ENCODE measurements at regions not wholly inside any gene's neighbourhood (a gene's known extent, or its start where the extent isn't known, plus 50 kb on each side); places are given as distances from the start of the nearest gene placed in this dataset.

- Mint-ChIP-seq H3K36me3 (ENCODE audit: low read depth) (no peaks in the 10 kb centered on the region), H3K4me3 (no peak overlapping the region), H3K4me1 (ENCODE audit: low read depth) (no peaks in the 10 kb centered on the region), H3K27ac (no peak overlapping the region), H3K9me3 (no peaks in the 10 kb centered on the region), H3K27me3 (ENCODE audit: low read depth) (no peaks in the 10 kb centered on the region)
Observed at GRCh38 chr1:5296095-5296494, 641.7 kb downstream of the AJAP1 start.

- no peak overlapping the region for H3K27ac Mint-ChIP-seq
- H3K4me3 Mint-ChIP-seq = no peak overlapping the region
- H3K36me3 Mint-ChIP-seq (ENCODE audit: low read depth) = no peaks in the 10 kb centered on the region
- no peaks in the 10 kb centered on the region for H3K9me3 Mint-ChIP-seq
- H3K4me1 Mint-ChIP-seq (ENCODE audit: low read depth) = no peaks in the 10 kb centered on the region
- H3K27me3 Mint-ChIP-seq (ENCODE audit: low read depth) = no peaks in the 10 kb centered on the region
Observed at GRCh38 chr1:5291889-5292288, 637.5 kb downstream of the AJAP1 start.

- Mint-ChIP-seq H3K4me1 (ENCODE audit: low read depth) (no peaks in the 10 kb centered on the region), H3K4me3 (no peak overlapping the region), H3K9me3 (no peaks in the 10 kb centered on the region), H3K27ac (no peak overlapping the region), H3K36me3 (ENCODE audit: low read depth) (no peaks in the 10 kb centered on the region), H3K27me3 (ENCODE audit: low read depth) (no peaks in the 10 kb centered on the region)
Observed at GRCh38 chr1:5287178-5288150, 633.1 kb downstream of the AJAP1 start.

- H3K27me3 Mint-ChIP-seq (ENCODE audit: low read depth) = no peaks in the 10 kb centered on the region
- H3K9me3 Mint-ChIP-seq = no peaks in the 10 kb centered on the region
- no peaks in the 10 kb centered on the region for H3K36me3 Mint-ChIP-seq (ENCODE audit: low read depth)
- H3K27ac Mint-ChIP-seq = no peak overlapping the region
- H3K4me3 Mint-ChIP-seq = no peak overlapping the region
- H3K4me1 Mint-ChIP-seq (ENCODE audit: low read depth) = no peaks in the 10 kb centered on the region
Observed at GRCh38 chr1:5286244-5286643, 631.8 kb downstream of the AJAP1 start.

GRCh38 chr1:5274527-5274926 is 620.1 kb downstream of the AJAP1 start:
- Mint-ChIP-seq H3K27me3 (ENCODE audit: low read depth) (no peaks in the 10 kb centered on the region), H3K9me3 (peaks cover 5% of the 10 kb centered on the region), H3K36me3 (ENCODE audit: low read depth) (no peaks in the 10 kb centered on the region), H3K27ac (no peak overlapping the region), H3K4me3 (no peak overlapping the region), H3K4me1 (ENCODE audit: low read depth) (no peaks in the 10 kb centered on the region)

- H3K4me1 Mint-ChIP-seq (ENCODE audit: low read depth) = no peaks in the 10 kb centered on the region
- peaks cover 10% of the 10 kb centered on the region for H3K9me3 Mint-ChIP-seq
- H3K36me3 Mint-ChIP-seq (ENCODE audit: low read depth) = no peaks in the 10 kb centered on the region
- H3K27ac Mint-ChIP-seq = no peak overlapping the region
- H3K4me3 Mint-ChIP-seq = no peak overlapping the region
- no peaks in the 10 kb centered on the region for H3K27me3 Mint-ChIP-seq (ENCODE audit: low read depth)
Observed at GRCh38 chr1:5273280-5274003, 619.0 kb downstream of the AJAP1 start.

GRCh38 chr1:5272325-5272724 is 617.9 kb downstream of the AJAP1 start:
- Mint-ChIP-seq H3K9me3 (peaks cover 10% of the 10 kb centered on the region), H3K36me3 (ENCODE audit: low read depth) (no peaks in the 10 kb centered on the region), H3K27ac (no peak overlapping the region), H3K4me1 (ENCODE audit: low read depth) (no peaks in the 10 kb centered on the region), H3K27me3 (ENCODE audit: low read depth) (no peaks in the 10 kb centered on the region), H3K4me3 (no peak overlapping the region)

- H3K27me3 Mint-ChIP-seq (ENCODE audit: low read depth) = no peaks in the 10 kb centered on the region
- H3K36me3 Mint-ChIP-seq (ENCODE audit: low read depth) = no peaks in the 10 kb centered on the region
- no peaks in the 10 kb centered on the region for H3K4me1 Mint-ChIP-seq (ENCODE audit: low read depth)
- H3K4me3 Mint-ChIP-seq = no peak overlapping the region
- H3K27ac Mint-ChIP-seq = no peak overlapping the region
- H3K9me3 Mint-ChIP-seq = peaks cover 10% of the 10 kb centered on the region
Observed at GRCh38 chr1:5271264-5271663, 616.9 kb downstream of the AJAP1 start.

GRCh38 chr1:5269901-5270300 is 615.5 kb downstream of the AJAP1 start:
- Mint-ChIP-seq H3K4me3 (no peak overlapping the region), H3K9me3 (peaks cover 10% of the 10 kb centered on the region), H3K27me3 (ENCODE audit: low read depth) (no peaks in the 10 kb centered on the region), H3K4me1 (ENCODE audit: low read depth) (no peaks in the 10 kb centered on the region), H3K36me3 (ENCODE audit: low read depth) (no peaks in the 10 kb centered on the region), H3K27ac (no peak overlapping the region)

GRCh38 chr1:5267603-5268235 is 613.3 kb downstream of the AJAP1 start:
- Mint-ChIP-seq H3K36me3 (ENCODE audit: low read depth) (peaks cover 1% of the 10 kb centered on the region), H3K4me1 (ENCODE audit: low read depth) (no peaks in the 10 kb centered on the region), H3K27me3 (ENCODE audit: low read depth) (no peaks in the 10 kb centered on the region), H3K4me3 (no peak overlapping the region), H3K27ac (no peak overlapping the region), H3K9me3 (peaks cover 14% of the 10 kb centered on the region)

GRCh38 chr1:5265438-5266075 is 611.1 kb downstream of the AJAP1 start:
- H3K36me3 Mint-ChIP-seq (ENCODE audit: low read depth) = peaks cover 1% of the 10 kb centered on the region
- H3K4me3 Mint-ChIP-seq = no peak overlapping the region
- no peaks in the 10 kb centered on the region for H3K4me1 Mint-ChIP-seq (ENCODE audit: low read depth)
- H3K27ac Mint-ChIP-seq = no peak overlapping the region
- no peaks in the 10 kb centered on the region for H3K27me3 Mint-ChIP-seq (ENCODE audit: low read depth)
- peaks cover 20% of the 10 kb centered on the region for H3K9me3 Mint-ChIP-seq

- H3K36me3 Mint-ChIP-seq (ENCODE audit: low read depth) = peaks cover 1% of the 10 kb centered on the region
- no peaks in the 10 kb centered on the region for H3K4me1 Mint-ChIP-seq (ENCODE audit: low read depth)
- H3K9me3 Mint-ChIP-seq = peaks cover 23% of the 10 kb centered on the region
- no peak overlapping the region for H3K4me3 Mint-ChIP-seq
- H3K27ac Mint-ChIP-seq = no peak overlapping the region
- no peaks in the 10 kb centered on the region for H3K27me3 Mint-ChIP-seq (ENCODE audit: low read depth)
Observed at GRCh38 chr1:5264476-5264875, 610.1 kb downstream of the AJAP1 start.

GRCh38 chr1:5256793-5257192 is 602.4 kb downstream of the AJAP1 start:
- H3K27ac Mint-ChIP-seq = no peak overlapping the region
- H3K9me3 Mint-ChIP-seq = peaks cover 14% of the 10 kb centered on the region
- H3K27me3 Mint-ChIP-seq (ENCODE audit: low read depth) = no peaks in the 10 kb centered on the region
- no peak overlapping the region for H3K4me3 Mint-ChIP-seq
- no peaks in the 10 kb centered on the region for H3K4me1 Mint-ChIP-seq (ENCODE audit: low read depth)
- H3K36me3 Mint-ChIP-seq (ENCODE audit: low read depth) = no peaks in the 10 kb centered on the region

GRCh38 chr1:5254975-5255374 is 600.6 kb downstream of the AJAP1 start:
- H3K9me3 Mint-ChIP-seq = peaks cover 9% of the 10 kb centered on the region
- no peaks in the 10 kb centered on the region for H3K27me3 Mint-ChIP-seq (ENCODE audit: low read depth)
- H3K4me1 Mint-ChIP-seq (ENCODE audit: low read depth) = no peaks in the 10 kb centered on the region
- no peak overlapping the region for H3K27ac Mint-ChIP-seq
- H3K36me3 Mint-ChIP-seq (ENCODE audit: low read depth) = no peaks in the 10 kb centered on the region
- no peak overlapping the region for H3K4me3 Mint-ChIP-seq

All from T-helper 1 cell treated with Interleukin-12 subunit alpha and Interleukin-12 subunit beta and Interleukin-4 antibody, amounts not matched to agents 30 μg/mL and 1 μg/mL, for 36 hours (primary cell).